Sigmoid colon (tissue), 4 donors: ENCODE measurements at regions not wholly inside any gene's neighbourhood (a gene's known extent, or its start where the extent isn't known, plus 50 kb on each side); places are given as distances from the start of the nearest gene placed in this dataset.

Experiments used
- CTCF ChIP-seq, 4 experiments: fragments of 450-650 bp in 3 of 4; fragments of 200-600 bp in 1 of 4; IDR thresholded peaks; one replicate each; pipeline ENCODE4 v1.5.1; 2016 to 2019; ENCODE audit warnings: antibody characterized with exemption in 4 of 4, mild to moderate bottlenecking in 3 of 4, moderate library complexity in 2 of 4
- POLR2A ChIP-seq, 2 donors: fragments of 450-650 bp; IDR thresholded peaks; one replicate each; pipeline ENCODE4 v1.6.1; 2016; ENCODE audit warnings: antibody characterized with exemption in 2 of 2, mild to moderate bottlenecking in 2 of 2, moderate library complexity in 2 of 2
- POLR2AphosphoS5 ChIP-seq, 4 donors: sonication (generic); formaldehyde crosslinking; IDR thresholded peaks; one replicate each; pipeline ENCODE4 v1.6.1; 2017; ENCODE audit warnings: antibody characterized with exemption in 4 of 4

GRCh38 chr7:109094-109493, 83.3 kb upstream of the FAM20C start:
- TF ChIP-seq CTCF (IDR thresholded peaks at IDR 0.05), result no peak
- no peak for TF ChIP-seq POLR2A (IDR thresholded peaks at IDR 0.05)
- TF ChIP-seq POLR2AphosphoS5 (IDR thresholded peaks at IDR 0.05), result no peak
